Mesothelial cell of epicardium (in vitro differentiated cells): ENCODE measurements at regions not wholly inside any gene's neighbourhood (a gene's known extent, or its start where the extent isn't known, plus 50 kb on each side); places are given as distances from the start of the nearest gene placed in this dataset.

ENCODE experiments used
- DNase-seq, 2 experiments: peaks; one replicate each; pipeline ENCODE4 v3.0.0; 2021; ENCODE audit warnings: low spot score in 2 of 2; ENCODE audit not compliant: unreplicated experiment in 2 of 2
- H3K27ac Mint-ChIP-seq: 2 replicates; pipeline ENCODE4 v1.8.0; 2021; ENCODE audit warnings: mixed read lengths
- H3K27me3 Mint-ChIP-seq: 2 replicates; pipeline ENCODE4 v1.8.0; 2021; ENCODE audit warnings: low read depth, mixed read lengths
- H3K36me3 Mint-ChIP-seq: 2 replicates; pipeline ENCODE4 v1.8.0; 2021; ENCODE audit warnings: mixed read lengths
- H3K4me1 Mint-ChIP-seq: 2 replicates; pipeline ENCODE4 v1.8.0; 2021; ENCODE audit warnings: mixed read lengths
- H3K4me3 Mint-ChIP-seq: 2 replicates; pipeline ENCODE4 v1.8.0; 2021; ENCODE audit warnings: mild to moderate bottlenecking, moderate library complexity, mixed read lengths
- H3K9me3 Mint-ChIP-seq: 2 replicates; pipeline ENCODE4 v1.8.0; 2021; ENCODE audit warnings: mixed read lengths
- CTCF ChIP-seq: fragments of 200-600 bp; sonication (generic); IDR thresholded peaks from one replicate; pipeline ENCODE4 v1.5.0; 2021; ENCODE audit warnings: antibody characterized with exemption; ENCODE audit not compliant: unreplicated experiment

- no peak overlapping the region for H3K27ac Mint-ChIP-seq
- no peak for DNase-seq
- H3K4me1 Mint-ChIP-seq, result no peaks in the 10 kb centered on the region
- no peaks in the 10 kb centered on the region for H3K36me3 Mint-ChIP-seq
- no peaks in the 10 kb centered on the region for H3K9me3 Mint-ChIP-seq
- no peak for TF ChIP-seq CTCF
- H3K27me3 Mint-ChIP-seq, result no peaks in the 10 kb centered on the region
- H3K4me3 Mint-ChIP-seq, result no peak overlapping the region
Measured at GRCh38 chr9:31699836-31700235, 684.6 kb upstream of the ACO1 start.

GRCh38 chr9:31700252-31701045, 684.0 kb upstream of the ACO1 start:
- H3K27me3 Mint-ChIP-seq, result no peaks in the 10 kb centered on the region
- DNase-seq, result no peak
- H3K36me3 Mint-ChIP-seq, result no peaks in the 10 kb centered on the region
- H3K4me3 Mint-ChIP-seq, result no peak overlapping the region
- H3K27ac Mint-ChIP-seq, result no peak overlapping the region
- no peaks in the 10 kb centered on the region for H3K9me3 Mint-ChIP-seq
- H3K4me1 Mint-ChIP-seq, result no peaks in the 10 kb centered on the region
- no peak for TF ChIP-seq CTCF

GRCh38 chr9:31702957-31703356, 681.5 kb upstream of the ACO1 start:
- no peak for TF ChIP-seq CTCF
- DNase-seq, result no peak
- Mint-ChIP-seq H3K36me3 (no peaks in the 10 kb centered on the region), H3K4me3 (no peak overlapping the region), H3K27ac (no peak overlapping the region), H3K4me1 (no peaks in the 10 kb centered on the region), H3K27me3 (no peaks in the 10 kb centered on the region), H3K9me3 (peaks cover 8% of the 10 kb centered on the region)

- no peak overlapping the region for H3K27ac Mint-ChIP-seq
- H3K4me1 Mint-ChIP-seq, result no peaks in the 10 kb centered on the region
- no peak for TF ChIP-seq CTCF
- no peaks in the 10 kb centered on the region for H3K36me3 Mint-ChIP-seq
- H3K9me3 Mint-ChIP-seq, result no peaks in the 10 kb centered on the region
- no peak overlapping the region for H3K4me3 Mint-ChIP-seq
- H3K27me3 Mint-ChIP-seq, result peaks cover 1% of the 10 kb centered on the region
- DNase-seq, result no peak
Measured at GRCh38 chr9:31715250-31715649, 669.2 kb upstream of the ACO1 start.

- no peak overlapping the region for H3K27ac Mint-ChIP-seq
- no peaks in the 10 kb centered on the region for H3K9me3 Mint-ChIP-seq
- no peak overlapping the region for H3K4me3 Mint-ChIP-seq
- TF ChIP-seq CTCF, result no peak
- H3K27me3 Mint-ChIP-seq, result no peaks in the 10 kb centered on the region
- DNase-seq, result no peak
- H3K36me3 Mint-ChIP-seq, result no peaks in the 10 kb centered on the region
- peaks cover 4% of the 10 kb centered on the region for H3K4me1 Mint-ChIP-seq
Measured at GRCh38 chr9:31719262-31719661, 665.2 kb upstream of the ACO1 start.

- Mint-ChIP-seq H3K9me3 (no peaks in the 10 kb centered on the region), H3K4me3 (no peak overlapping the region), H3K4me1 (peaks cover 4% of the 10 kb centered on the region), H3K36me3 (no peaks in the 10 kb centered on the region), H3K27ac (no peak overlapping the region), H3K27me3 (peaks cover 3% of the 10 kb centered on the region)
- no peak for DNase-seq
- no peak for TF ChIP-seq CTCF
Measured at GRCh38 chr9:31730398-31730797, 654.0 kb upstream of the ACO1 start.
